GM18505 (cell line): ENCODE measurements at regions not wholly inside any gene's neighbourhood (a gene's known extent, or its start where the extent isn't known, plus 50 kb on each side); places are given as distances from the start of the nearest gene placed in this dataset.

Experiments
- ATAC-seq: cut with Tn5 transposase; IDR thresholded peaks from one replicate; pipeline ENCODE4 v1.9.1; 2021; ENCODE audit not compliant: unreplicated experiment
- POLR2A ChIP-seq: IDR thresholded peaks from 4 replicates; pipeline ENCODE4 v1.6.1; 2011; ENCODE audit warnings: borderline replicate concordance; ENCODE audit not compliant: insufficient read depth, insufficient read length; ENCODE audit errors: extremely low read depth

- no peak for ATAC-seq
- TF ChIP-seq POLR2A = no peak
These were observed 161.1 kb downstream of the SNAPC1 start for GRCh38 chr14:61923348-61923747.

- TF ChIP-seq POLR2A = no peak
- ATAC-seq = no peak
These were observed 162.8 kb downstream of the SNAPC1 start for GRCh38 chr14:61925043-61925442.

DNA sequence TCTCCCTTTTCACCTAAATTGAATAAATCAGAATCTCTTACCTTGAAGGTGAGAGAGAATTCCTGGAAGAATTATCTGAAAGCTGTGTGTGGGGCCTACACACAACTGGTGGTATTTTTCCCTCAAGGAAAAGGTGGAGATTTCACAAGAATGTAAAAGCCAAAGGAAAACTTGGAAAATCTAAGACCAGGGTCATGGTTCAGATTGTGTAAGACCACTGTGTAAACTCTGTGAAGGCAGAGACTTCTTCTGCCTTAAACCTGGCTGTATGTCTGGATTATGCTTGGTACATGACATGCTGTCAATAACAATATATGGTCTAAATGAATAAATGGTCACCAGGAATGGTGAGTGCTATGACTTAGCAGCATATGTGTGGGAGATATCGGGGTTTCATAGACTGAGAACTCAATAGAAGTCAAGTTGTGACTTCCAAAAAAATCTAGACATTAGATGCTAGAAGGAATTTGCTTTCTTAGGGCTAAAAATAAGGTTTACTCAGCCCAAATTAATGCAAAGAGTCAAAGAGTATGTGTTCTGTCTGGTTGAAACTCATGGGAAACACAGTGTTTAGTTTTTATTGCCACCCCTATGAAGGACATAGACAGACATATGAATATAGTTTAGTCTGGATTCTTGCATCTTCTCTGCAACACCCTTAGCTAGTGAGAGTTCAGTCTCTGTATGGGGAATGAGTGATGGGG is 163.7 kb downstream of the SNAPC1 start:
- no peak for ATAC-seq
- TF ChIP-seq POLR2A = no peak

DNA sequence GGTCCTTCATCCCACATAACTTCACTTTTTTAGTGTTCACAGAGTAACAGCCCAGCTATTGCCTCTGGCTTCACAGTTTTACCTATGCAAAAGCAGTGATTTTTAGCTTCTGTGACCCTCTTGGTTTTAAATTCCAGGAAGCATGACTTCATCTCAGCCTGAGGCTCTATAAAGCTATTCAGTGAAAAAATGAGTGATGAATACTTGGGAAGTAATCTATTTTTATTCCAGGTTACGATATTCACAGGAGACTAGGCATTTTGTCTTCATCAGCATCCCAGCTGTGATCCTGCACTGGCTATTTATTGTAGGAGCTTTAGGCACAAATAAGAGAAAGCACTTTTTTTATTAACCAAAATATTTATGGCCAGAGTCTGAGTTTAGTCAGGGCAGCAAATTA is 164.8 kb downstream of the SNAPC1 start:
- TF ChIP-seq POLR2A = no peak
- ATAC-seq = no peak

- TF ChIP-seq POLR2A = no peak
- ATAC-seq = no peak
These were observed 165.3 kb downstream of the SNAPC1 start for GRCh38 chr14:61927520-61927919.

DNA sequence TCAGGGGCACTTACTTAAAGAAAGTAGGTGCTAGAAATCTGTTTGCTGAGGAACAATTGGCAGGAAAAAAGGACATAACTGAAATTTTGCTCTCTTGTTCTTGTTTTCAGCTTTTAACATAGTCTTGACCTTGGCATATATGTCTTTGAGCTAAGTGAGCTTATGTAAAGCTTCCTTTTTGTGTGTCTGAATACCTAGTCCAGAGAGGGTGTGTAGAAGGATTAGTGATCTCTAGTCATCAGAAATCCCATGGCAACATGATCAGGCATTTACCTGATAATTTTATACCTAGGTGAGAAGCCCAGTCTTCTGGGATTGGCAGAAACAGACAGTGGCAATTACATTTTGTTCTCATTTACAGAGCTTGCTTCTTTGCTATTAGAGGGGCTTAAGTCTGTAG is 166.1 kb downstream of the SNAPC1 start:
- no peak for TF ChIP-seq POLR2A
- ATAC-seq = no peak

DNA sequence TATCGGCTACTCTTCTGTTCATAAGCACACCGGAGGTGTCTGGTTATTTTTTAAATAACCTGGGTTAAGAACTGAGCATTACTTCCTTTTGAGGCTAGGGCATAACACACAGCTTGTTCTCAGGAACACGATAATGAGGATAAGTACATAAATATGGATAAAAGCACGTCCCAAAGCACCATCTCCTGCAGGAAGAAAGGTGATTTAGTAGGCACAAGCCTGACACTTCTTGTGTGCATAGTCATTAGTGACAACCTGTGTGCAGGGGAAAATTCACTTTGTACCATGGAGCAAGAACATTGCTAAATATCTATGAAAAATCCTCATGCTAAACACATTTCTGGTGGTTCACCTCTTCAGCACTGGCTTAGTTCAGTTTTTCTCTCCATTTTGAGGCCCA is 166.5 kb downstream of the SNAPC1 start:
- ATAC-seq = no peak
- TF ChIP-seq POLR2A = no peak

DNA sequence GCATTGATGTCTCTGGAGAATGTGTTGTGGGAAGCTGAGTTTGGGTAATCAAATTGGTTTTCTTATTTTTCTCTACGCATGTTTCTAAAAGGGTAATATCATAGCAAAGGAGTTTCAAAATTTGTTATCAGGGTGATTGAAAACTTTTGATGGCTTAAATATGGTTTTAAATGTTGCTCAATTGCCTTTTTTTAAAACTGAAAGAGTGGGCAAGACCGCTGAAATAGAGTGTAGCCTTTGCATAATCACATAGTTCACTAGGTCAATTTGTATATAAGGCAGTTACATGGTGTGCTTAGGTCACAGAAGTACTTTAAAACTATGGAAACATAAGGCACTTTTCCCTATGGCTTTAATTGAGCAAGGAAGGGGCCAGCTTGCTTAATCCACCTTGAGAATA is 167.4 kb downstream of the SNAPC1 start:
- TF ChIP-seq POLR2A = no peak

GRCh38 chr14:61930101-61930857 is 168.1 kb downstream of the SNAPC1 start:
- TF ChIP-seq POLR2A = no peak
- no peak for ATAC-seq

More for the DNA sequence above, 167.4 kb downstream of the SNAPC1 start:
- ATAC-seq = no peak

DNA sequence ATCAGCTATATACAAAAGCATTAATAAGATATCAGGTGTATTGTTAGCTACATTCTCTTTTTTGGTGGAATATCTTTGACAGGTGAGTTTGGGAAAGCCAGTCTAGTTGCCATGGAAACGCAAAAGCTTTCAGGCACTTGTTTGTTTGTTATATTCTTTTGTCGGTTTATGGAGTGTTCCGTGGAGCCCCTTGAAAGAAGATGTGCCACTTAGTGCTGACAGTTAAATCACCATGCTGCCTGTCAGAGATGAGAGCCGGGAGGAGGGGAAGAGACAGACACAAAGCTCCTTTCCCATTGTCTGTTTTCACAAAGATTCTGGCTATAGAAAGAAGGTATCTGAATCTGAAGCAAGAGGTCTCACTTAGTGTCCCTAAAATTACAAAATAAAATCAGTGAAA is 170.8 kb downstream of the SNAPC1 start:
- ATAC-seq = no peak
- TF ChIP-seq POLR2A = no peak

DNA sequence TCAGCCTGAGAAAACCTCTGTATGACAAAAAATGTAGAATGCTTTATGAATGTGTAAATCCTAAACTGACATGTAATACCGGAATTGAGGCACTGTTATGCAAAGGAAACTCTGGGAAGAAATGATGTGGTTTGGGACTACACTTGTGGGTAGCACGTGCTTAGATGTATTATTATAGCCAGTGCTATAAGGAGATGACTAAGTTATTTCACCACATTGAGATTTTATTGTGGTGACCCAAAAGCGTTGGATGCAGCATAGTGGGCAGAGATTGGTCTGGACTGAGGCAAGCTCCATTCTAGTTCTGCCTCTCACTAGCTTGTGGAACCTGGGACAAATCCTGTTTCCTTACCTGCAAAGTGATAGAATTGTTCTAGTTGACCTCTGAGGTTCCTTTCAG is 172.2 kb downstream of the SNAPC1 start:
- no peak for ATAC-seq
- no peak for TF ChIP-seq POLR2A

DNA sequence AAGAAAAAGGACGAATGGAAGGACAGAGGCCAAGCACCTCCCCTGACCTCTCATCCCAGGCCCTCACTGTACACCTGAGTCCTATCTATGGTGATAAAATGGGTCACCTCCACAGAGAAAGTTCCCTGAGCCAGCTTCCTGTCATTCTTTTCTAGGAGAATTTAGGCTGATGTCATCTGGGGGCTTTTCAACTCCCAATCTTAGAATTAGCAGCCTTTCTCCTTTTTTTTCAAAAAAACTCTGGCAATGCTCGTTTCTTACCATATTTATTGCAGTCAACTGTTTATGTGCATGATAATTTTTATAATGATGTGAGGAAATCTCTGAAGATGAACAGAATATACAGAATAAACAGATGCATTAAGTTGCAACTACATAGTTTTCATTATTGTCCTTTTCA is 177.6 kb downstream of the SNAPC1 start:
- no peak for TF ChIP-seq POLR2A
- ATAC-seq = no peak

- no peak for ATAC-seq
- TF ChIP-seq POLR2A = no peak
These were observed 178.6 kb downstream of the SNAPC1 start for GRCh38 chr14:61940666-61941420.

GRCh38 chr14:61941421-61942150 is 179.4 kb downstream of the SNAPC1 start:
- no peak for TF ChIP-seq POLR2A
- no peak for ATAC-seq

DNA sequence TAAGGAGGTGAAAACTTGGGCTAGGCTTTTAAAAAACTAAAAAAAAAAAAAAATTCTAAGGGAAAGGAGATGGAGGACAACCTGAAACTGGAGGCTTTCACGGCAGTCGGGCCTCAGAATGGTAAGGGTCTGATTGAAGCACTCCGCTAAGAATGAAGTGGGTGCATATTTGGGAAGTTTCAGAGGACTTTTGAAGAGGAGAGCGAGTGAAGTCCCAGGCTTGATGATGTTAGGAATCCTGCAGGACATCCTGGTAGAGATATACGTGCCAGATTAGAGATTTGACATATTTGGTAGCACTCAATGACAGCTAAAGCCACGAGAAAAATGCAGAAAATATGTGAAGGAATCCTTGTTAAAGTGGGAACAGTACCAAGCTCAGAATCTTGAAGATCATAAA is 186.2 kb downstream of the SNAPC1 start:
- no peak for TF ChIP-seq POLR2A
- no peak for ATAC-seq
